Cardiac fibroblast (primary cell): ENCODE measurements at regions not wholly inside any gene's neighbourhood (a gene's known extent, or its start where the extent isn't known, plus 50 kb on each side); places are given as distances from the start of the nearest gene placed in this dataset.

ENCODE experiments used
- DNase-seq, 2 donors: peaks; one replicate each; pipeline versions ENCODE4 v3.0.0 to v3.0.0-alpha.2; 2010; ENCODE audit warnings: low read depth in 2 of 2
- H3K4me3 ChIP-seq, 2 donors: replicated peaks in 1 of 2; 1 replicate in 1 of 2; 2 replicates in 1 of 2; pipeline ENCODE4 v1.5.1; 2011; ENCODE audit warnings: low read depth in 2 of 2, low read length in 2 of 2, mild to moderate bottlenecking in 2 of 2, moderate library complexity in 1 of 2
- TF ChIP-seq, protein P1 (sequence below): IDR thresholded peaks from one replicate; pipeline ENCODE4 v1.5.1; 2011; ENCODE audit warnings: low read depth, mild to moderate bottlenecking, low read length, inconsistent platforms

DNA sequence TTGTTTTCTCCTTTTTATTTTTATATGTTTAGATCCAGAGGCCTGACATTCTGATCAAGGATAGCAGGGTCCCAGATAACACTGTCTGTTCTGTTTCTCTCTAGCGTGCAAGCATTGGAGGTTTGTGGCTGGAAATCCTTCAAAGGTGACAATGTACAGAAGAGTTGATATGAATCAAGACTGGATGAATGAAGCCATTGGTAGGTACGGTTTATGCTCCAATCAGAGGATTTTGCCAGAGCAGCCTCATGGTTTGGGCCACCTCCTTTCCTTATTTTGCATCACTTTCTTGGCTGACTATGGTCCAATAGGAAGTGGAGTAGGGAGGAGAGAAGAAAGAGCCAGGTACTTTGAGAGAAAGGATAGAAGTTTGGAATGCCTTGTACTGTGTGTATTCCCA is 484.8 kb upstream of the JAG1 start:
- H3K4me3 ChIP-seq: no peak overlapping the region
- no peak for DNase-seq
- TF ChIP-seq, protein P1, sequence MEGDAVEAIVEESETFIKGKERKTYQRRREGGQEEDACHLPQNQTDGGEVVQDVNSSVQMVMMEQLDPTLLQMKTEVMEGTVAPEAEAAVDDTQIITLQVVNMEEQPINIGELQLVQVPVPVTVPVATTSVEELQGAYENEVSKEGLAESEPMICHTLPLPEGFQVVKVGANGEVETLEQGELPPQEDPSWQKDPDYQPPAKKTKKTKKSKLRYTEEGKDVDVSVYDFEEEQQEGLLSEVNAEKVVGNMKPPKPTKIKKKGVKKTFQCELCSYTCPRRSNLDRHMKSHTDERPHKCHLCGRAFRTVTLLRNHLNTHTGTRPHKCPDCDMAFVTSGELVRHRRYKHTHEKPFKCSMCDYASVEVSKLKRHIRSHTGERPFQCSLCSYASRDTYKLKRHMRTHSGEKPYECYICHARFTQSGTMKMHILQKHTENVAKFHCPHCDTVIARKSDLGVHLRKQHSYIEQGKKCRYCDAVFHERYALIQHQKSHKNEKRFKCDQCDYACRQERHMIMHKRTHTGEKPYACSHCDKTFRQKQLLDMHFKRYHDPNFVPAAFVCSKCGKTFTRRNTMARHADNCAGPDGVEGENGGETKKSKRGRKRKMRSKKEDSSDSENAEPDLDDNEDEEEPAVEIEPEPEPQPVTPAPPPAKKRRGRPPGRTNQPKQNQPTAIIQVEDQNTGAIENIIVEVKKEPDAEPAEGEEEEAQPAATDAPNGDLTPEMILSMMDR: no peak

DNA sequence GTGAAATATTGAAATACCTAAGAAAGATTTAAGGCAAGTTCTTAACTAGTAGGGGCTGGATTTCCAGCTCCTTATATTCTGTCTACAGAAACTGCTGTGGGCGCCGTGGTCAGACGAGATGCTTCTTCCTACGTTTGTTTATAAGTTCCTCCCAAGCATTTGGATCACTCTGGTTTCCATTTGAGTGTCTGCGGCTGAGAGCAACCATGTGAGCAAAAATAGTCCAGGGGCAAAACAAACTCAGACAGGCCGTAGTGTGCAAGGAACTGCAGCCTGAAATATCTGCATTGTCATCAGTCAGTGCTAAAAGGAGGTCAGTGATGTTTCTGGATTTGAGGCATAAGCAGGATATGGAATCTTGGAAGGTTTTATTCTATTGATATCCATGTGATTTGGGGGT is 485.9 kb upstream of the JAG1 start:
- peak; percentile 29 to 42 for DNase-seq
- H3K4me3 ChIP-seq: no peak overlapping the region
- TF ChIP-seq, protein P1: no peak

DNA sequence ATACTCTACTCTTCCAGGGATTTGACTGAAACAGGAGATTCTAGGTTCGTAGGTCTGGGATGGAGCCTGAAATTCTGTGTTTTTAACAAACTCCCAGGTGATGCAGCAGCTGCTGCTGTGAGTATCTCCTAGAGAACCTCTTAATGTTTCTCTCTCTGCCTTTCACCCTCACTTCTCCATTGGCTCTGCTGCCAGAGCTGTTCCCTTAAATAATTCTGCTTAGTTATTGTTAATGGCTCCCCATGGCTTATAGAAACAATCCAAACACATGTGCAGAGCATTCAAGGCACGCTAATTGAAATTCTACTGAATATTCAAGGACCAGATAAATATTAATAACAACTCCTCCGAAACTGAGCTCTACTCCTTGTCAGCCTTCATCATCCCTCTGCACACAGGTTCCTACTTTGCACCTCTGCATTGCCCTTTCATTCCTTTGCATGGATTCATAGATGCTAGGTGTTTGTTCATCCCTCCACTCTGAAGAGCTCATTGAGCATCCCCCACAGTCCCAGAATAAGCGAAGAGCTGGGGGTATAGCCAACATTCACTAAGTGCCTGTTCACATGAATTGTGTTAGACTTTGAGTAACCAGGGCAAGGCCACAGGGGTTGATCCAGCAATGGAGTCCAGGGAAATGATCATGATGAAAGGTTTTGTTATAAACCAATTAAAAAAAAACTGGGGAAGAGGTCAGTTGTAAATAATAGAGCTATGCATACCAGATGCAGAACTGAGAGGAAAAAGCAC is 488.4 kb upstream of the JAG1 start:
- no peak overlapping the region for H3K4me3 ChIP-seq
- TF ChIP-seq, protein P1: no peak
- DNase-seq: no peak

DNA sequence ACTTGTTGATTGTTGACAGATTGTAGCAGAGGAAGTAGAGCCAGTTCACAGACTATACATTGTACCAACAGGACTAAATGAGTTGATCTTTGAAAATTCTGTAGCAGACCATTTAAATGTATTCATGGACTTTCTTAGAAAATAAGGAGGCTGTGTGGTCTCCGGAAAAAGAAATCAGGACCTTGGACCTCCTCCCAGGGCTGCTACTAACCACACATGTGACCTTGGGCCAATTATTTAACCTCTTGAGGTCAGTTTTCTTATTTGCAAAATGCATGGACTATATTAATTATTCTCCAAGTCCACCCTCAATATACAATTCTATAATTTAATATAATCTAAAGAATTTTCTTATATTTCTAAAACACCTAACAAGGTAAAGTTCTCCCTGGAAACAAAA is 492.0 kb upstream of the JAG1 start:
- TF ChIP-seq, protein P1: no peak
- no peak overlapping the region for H3K4me3 ChIP-seq
- peak in 1 of 2 donors; percentile 23 for DNase-seq

DNA sequence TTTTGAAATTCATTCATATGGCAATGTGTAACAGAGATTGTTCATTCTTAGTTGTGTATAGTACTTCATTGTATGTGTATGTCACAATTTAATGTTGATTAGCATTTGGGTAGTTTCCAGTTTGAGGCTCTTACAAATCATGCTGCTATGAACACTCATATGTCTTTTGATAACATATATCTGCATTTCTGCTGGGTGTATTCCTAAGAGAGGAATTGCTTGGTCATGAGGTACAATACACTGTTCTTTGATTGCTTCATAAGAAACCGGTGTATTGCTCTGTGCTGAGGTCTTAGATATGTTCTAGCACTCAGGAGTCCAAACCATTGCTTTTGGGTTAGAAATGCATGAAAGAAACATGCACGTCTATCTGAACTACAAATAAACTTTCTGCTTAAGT is 492.9 kb upstream of the JAG1 start:
- peak; percentile 27 to 55 for DNase-seq
- TF ChIP-seq, protein P1: no peak
- no peak overlapping the region for H3K4me3 ChIP-seq

DNA sequence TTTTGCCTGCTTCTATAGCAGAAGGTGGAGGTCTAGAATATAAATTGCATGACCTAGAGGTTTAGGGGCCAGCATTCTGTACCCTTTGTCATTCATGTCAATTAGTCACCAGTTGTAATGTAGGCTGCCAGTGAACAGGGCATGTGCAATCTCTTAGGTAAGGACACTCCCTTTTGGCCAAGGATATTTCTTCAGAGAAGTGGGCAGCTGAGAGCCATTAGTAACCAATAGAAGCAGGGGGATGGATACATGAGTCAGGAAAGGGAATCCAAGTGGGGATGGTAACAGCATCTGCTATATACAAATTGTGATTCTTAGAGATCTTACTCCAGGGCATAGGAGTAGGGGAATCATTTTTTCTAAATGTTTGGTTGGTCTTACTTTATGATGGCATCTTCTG is 494.2 kb upstream of the JAG1 start:
- no peak overlapping the region for H3K4me3 ChIP-seq
- TF ChIP-seq, protein P1: no peak
- DNase-seq: peak in 1 of 2 donors; percentile 64

DNA sequence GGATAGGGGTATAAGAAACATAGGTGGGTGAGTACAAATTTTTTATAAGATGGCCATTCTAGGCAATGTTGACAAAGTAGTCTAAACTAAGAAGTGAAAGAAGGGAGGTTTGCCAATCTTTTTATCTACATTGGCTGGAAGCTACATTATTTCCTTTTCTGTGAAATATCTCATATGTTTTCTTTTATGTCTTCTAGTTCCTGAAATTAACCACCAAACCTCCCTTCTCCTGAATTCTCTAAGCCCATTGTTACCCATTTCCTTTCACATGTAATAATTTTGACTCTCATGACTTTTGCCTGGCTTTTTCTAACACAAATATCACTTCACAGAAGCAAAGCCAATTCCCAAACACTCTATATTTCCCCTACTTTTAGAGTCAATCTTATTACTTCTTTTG is 496.2 kb upstream of the JAG1 start:
- TF ChIP-seq, protein P1: no peak
- DNase-seq: peak; percentile 58 to 75
- H3K4me3 ChIP-seq: no peak overlapping the region
